ENCODE measurements at regions not wholly inside any gene's neighbourhood (a gene's known extent, or its start where the extent isn't known, plus 50 kb on each side); places are given as distances from the start of the nearest gene placed in this dataset.

DNA sequence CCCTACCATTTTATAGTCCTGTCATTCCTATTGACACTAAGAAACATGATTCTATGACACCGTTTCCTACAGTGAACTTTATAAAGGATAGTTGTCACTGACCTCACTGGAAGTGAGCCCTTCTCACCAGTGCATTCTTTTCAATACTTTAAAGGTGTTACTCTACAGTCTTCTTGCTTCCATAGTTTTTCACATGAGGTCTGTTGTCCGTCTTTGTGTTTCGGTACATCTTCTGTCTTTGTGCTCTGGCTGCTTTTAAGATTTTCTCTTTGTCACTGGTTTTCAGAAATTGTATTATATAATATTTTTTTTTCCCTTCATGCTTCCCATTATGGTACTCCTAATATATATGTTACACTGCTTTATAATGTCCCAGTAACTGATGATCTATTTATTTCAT, 174.2 kb downstream of the KIF20B start:
- TF ChIP-seq, protein P1, sequence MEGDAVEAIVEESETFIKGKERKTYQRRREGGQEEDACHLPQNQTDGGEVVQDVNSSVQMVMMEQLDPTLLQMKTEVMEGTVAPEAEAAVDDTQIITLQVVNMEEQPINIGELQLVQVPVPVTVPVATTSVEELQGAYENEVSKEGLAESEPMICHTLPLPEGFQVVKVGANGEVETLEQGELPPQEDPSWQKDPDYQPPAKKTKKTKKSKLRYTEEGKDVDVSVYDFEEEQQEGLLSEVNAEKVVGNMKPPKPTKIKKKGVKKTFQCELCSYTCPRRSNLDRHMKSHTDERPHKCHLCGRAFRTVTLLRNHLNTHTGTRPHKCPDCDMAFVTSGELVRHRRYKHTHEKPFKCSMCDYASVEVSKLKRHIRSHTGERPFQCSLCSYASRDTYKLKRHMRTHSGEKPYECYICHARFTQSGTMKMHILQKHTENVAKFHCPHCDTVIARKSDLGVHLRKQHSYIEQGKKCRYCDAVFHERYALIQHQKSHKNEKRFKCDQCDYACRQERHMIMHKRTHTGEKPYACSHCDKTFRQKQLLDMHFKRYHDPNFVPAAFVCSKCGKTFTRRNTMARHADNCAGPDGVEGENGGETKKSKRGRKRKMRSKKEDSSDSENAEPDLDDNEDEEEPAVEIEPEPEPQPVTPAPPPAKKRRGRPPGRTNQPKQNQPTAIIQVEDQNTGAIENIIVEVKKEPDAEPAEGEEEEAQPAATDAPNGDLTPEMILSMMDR (IDR thresholded peaks at IDR 0.05), result no peak
- TF ChIP-seq POLR2A (IDR thresholded peaks at IDR 0.05), result no peak

Data from adrenal gland (tissue), 5 donors.